ENCODE measurements at regions not wholly inside any gene's neighbourhood (a gene's known extent, or its start where the extent isn't known, plus 50 kb on each side); places are given as distances from the start of the nearest gene placed in this dataset.

DNA sequence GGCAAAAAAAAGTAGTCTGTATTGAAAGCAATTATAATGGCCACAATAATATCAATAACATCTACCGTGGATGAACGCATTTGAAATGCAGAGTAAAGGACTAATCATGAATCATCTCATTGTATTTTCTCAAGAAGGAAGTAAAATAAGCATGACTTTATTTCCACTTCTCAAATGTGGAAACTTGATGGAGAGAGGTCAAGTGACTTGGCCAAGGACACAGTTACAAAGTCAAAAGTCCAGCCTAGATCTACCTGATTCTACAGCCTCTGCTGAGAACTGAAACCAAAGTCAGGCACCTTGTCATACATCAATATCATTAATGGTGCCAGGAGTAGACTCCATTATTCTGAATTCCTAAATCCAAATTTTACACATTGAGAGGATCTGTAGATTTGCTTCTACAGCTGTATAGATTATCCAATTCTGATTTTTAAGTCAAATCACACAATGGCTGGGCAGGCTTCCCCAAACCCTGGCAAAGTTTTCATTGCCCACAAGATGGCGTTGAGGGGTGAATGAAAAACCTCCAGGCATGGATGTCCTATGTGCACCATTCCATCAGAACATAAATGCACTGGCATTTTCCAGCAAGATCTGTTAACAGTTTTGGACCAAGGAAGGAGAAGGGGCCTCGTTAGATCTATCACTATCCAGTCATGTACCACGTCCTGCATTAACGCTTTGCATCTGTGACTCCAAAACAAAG, 423.1 kb downstream of the MAFB start:
- DNase-seq = no peak

DNA sequence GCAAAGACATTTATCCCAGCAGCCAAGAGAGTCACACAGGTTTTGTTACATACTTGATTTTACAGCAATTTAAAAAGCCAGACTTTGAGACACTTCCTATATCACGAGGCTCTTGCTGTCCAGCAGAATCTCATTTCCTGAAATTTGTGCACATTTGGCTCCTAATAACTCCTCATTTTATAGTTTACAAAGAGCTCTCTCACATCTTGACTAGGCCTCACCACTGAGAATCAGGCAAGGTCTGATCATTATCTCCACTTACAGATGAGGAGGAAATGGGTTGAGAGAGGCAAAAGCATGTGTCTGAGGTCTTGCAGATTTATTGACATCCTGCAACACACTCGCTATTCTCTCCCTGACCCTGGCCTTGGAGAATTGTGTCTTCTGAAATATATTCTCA, 426.8 kb downstream of the MAFB start:
- no peak for DNase-seq

DNA sequence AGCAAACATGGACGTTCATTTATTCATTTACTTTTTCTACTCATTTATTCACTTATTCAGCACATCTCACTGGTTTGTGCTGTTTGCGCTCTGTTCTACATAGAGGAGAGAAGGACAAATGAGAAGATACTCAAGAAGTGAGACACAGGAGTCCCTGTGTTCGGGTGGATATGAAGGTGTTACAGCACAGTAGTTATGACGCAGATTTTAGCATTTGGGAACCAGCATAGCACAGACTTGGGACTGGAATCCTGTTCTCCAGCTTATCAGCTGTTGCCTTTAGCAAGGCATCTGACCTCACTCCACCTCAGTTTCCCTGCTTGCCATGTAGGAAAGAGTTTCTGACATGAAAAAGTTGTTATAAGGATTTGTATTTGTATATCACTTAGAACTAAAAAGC, 430.1 kb downstream of the MAFB start:
- DNase-seq = no peak

DNA sequence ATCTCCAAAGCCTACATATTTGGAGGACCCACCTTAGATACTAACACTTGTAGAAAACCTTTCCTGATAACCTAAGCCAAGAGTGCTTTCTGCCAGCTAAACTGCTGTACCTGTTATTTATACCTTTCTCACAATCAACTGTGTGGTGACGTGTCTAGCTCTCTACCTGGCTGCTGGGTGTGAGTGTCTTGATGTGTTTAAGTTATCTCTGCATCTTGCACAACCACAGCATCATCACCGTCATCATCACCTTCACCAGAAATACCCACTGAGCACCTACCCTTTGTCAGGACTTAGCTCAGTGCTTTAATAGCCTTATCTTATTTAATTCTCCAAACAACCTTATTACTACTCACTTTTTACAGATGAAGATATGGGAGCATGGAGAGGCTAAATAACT, 431.3 kb downstream of the MAFB start:
- DNase-seq = no peak

DNA sequence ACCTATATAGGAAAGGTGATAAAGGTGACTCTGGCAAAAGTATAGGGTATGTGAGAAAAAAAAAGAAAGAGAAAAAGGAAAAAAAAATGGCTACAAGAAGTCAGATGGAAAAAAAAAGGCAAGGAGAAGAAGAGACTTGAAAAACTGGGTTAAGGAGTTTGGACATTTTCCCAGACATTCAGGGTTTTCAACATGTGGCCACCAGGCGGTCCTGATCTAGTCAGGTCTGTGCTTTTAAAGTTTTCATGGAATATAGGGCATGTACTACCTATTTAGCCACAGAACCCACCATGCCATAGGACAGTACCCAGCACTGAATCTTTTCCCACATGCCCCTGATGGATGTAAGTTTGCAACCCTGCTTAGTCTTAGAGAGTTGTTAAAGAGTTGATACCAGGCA, 433.7 kb downstream of the MAFB start:
- no peak for DNase-seq

DNA sequence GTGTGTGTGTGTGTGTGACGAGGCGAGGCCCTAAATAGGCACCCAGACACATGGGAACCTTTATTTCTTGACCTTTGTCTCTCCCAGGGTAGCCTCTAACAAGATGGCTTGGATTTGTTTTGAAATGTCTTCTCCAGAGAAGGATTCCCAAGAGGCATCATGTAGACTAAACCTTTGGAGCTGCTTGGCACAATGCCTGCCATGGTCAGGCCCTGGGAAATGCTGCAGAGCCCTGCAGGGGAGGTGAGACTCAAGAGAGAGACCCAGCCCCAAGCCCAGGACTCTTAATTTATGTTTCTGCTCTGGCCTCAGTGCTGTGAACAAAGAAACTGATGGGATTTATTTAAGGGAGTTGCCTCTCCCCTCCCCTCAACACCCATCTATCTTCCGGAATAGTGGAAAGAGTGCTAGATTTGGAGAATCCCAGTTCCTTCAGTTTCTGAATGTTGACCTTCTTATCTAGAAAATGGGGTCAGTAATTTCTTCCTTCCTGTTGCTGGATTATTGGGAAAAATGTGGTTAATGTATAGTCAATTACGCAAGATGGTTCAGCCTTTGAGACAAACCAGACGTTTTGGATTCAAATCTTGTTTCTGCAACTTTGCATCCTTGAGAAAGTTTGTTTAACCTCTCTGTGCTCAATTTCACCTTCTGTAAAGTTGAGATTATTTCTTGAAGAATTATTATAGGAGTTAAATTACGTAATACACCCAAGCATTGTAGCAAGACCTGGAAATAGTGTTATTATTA, 434.8 kb downstream of the MAFB start:
- no peak for DNase-seq

DNA sequence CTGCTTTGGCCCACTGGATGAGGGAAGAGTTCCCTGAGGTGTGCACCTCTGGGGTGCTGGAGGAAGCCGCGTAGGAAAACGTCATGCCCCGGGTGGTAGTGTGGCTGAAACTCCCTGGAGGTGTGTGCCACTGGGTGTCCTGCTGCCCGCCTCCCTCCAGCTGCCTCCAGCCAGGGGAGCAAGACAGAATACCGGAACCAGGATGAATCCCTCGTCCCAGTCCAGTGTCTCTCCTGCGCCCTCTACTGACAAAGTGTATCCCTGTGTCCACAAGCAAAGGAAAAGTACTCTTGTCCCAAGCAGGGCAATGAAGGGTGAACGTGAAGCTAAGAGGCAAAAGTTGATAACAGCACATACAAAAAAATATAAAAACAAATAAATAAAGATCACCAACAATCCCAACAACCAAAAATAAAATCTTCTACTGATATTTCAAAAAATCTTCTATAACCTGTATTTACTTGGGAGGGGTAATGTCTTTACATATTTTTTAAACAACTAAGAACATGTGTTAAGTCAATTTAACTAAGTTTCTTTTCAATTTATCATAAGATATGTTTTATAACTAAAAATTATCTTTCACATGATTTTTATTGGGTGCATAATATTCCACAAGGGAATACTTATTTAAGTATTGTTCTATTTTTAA, 437.6 kb downstream of the MAFB start:
- no peak for DNase-seq

DNA sequence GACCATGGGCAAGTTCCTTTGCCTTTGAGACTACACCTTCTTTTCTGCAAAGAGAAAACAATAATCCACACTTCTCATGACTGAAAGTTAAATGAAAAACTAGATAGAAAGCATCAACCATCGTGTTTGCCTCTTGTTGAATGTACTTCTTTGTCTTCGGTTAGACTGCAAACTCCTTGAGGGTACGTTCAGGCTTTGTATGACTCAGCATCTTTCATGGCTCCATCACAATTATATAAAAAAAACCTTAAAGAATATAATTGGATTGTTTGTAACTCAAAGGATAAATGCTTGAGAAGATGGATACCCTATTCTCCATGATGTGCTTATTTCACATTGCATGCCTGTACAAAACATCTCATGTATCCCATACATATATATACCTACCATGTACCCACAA, 439.2 kb downstream of the MAFB start:
- no peak for DNase-seq

DNA sequence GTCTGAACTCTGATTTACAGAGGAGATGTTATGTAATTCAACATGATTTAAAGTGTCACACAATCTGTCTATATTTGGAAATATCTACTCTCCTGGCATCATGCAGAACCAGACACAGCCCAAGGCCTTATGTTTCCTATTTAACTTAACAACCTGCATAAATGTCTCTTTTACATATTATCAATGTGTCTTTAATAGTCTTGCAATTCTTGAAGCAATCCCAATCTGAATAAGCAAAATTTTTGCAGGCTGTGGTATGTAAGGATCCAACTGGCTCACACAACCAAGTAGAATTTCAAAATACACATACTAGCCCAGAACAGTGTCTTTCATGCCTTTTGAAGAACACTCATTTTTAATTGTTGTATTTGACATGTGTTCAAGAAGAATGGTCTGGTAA, 443.2 kb downstream of the MAFB start:
- DNase-seq = no peak

DNA sequence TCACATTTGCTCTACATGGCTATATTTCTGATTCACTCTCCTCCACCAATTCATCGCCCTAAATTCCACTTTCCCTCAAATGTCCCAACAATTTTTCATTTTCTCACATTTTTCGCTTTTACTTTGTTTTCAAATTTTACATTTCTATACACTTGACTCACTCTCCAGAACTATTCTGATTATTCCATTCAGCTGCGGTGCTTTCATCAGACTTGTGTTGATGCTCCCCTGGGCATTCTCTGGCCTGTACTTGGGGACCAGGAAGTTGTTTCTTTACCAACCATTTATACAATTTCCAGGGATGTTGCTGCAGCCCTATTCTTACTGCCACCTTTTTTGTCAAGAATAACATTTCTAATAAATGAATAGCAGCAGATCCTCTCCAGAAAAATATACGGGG, 444.8 kb downstream of the MAFB start:
- no peak for DNase-seq

DNA sequence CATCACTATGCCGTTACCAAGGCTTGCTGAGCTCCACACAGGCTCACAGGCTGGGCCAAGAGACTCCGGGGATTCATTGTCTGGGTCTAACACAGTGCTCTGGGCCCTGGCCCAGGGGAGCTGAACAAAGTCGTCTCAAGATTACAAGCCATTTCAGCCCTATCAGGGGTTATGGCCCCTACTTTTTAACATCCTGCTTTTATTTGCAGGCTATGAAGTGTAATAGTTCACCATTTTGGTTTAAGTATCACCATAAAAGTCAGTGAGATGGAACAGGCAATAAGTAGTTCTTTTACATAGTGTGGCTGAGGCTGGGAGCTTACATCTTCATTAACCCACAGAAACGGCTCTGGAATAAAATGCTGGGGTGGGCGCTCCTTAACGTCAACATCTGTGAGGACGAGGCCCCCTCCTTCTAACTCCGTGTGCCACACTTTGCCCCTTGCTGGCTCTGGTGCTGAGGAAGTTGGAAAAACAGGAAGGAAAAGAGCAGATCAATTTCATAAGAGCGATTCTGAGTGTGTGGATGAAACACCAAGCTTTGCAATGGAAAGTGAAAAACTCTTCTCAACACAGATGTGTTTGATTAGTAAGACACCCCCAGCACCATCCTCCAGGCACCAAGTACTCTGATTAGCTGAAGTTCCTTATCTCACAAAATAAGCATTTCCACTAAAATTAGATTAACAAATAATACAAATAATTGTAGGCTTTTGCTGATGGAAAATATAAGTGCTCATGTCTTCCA, 447.3 kb downstream of the MAFB start:
- no peak for DNase-seq

DNA sequence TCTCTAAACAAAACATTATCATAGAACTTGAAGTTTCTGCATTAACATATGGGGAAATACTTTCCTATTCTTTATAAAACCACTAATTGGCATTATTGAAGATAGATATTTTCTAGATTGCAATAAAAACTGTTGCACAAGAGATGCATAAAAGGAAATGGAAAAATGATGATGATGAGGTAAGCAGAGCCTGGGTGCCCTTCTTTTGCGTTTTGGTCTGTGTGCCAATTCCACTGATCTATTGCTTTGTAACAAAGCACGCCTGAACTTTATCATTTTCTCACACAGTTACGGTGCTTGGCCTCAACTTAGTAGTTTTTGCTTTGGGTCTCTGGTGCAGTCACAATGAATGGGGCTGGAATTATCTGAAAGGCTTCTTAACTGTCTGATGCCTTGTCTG, 450.5 kb downstream of the MAFB start:
- DNase-seq = no peak

DNA sequence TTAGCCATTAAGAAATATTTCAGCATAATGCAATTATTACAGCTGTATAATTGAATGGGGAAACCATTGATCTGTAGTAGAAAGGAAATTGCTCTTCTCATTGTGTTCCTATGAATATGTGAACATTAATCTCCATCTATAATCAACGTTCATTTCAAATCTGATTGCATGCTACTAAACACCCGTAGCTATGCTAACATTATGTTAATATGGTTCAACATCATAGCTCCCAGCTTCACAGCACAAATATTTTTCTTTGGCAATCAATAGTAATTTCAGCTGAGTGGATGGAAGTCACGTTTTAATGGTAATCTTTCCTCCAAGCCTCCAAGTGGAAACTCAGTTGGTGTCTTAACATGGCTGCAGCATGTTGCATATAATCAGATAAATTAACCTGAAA, 454.4 kb downstream of the MAFB start:
- no peak for DNase-seq

DNA sequence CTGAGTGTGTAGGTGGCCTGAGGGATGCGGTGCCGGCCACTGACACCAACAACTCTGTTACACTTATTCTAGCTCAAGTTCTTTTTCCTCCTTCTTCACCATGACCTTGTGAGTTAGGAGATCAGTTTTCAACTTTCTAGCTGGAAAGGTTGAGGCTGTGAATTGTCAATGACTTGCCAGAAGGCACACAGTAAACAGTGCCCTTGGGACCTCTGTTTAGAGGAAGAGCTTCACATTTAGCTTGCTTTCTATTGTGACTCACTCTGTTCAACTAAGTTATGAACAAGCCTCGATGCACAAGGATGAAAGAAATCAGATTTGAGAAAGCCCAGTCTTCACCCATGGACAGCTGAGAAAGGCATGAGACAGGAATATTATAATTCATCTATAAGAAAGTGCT, 455.6 kb downstream of the MAFB start:
- no peak for DNase-seq

DNA sequence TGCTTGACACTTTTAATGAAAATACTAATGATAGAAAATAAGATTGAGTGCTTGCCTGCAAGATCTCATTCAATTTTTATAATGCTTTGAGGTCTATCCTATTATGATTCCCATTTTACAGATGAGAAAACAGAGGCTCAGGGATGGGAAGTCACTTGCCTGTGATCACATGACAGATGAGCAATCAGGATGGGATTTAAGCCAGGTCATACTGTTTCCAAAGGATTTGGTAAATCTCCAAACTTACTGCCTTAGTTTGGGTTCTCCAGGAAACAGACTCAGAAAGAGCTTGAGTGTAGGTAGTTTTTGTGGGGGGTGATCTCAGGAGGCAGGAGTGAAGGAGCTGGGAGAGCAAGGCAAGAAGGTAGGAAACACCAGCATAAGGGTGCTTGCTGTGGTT, 456.3 kb downstream of the MAFB start:
- DNase-seq = no peak

DNA sequence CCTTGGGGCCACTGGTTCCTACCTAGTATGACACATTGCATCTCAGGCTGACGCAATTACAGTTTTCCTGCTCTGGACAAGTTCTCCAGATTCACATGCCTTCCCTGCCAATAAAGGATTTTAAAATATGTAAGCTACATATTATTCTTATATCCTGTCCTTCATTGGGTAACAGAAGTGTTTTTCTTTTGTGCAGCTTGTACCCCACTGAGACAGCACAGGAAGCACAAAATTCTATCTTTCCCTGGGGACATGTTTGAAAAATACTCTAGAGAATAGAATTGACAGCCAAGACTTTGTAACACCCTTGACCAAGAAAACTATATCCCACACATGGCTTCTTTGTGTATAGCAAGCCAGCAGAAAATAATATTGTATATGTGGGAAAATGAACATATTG, 456.8 kb downstream of the MAFB start:
- no peak for DNase-seq

DNA sequence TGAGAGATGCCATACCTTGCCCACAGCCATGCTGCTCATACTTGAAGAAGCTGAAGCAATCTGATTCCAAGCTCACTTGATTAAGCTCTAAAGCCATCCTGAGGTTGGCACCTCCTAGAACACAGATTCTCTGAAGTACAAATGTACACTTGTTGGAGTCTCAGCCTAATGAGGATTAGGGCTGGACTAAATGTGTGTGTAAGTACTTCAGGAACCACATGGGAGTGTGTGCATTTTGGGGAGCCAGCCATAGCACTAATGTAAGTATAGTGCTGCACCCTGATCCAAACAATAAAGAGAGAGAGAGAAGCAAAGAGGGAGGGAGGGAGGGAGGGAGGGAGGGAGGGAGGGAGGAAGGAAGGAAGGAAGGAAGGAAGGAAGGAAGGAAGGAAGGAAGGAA, 458.6 kb downstream of the MAFB start:
- DNase-seq = no peak

DNA sequence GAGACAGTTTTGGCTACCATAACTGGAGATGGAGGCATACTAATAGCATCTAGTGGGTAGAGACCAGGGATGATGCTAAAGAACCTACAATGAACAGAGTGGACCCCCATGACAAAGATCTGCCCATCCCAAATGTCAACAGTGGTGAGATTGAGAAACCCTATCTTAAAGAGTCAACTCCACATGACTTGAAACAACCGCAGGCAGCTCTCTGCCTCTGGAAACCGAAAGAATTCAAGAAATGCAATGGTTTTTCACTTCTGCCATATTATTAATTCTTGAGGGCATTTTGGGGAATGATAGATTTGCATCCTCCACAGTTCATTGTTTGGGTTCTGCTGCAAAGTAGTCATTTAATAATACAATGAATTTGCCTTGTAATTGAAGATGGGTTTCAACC, 463.4 kb downstream of the MAFB start:
- no peak for DNase-seq

DNA sequence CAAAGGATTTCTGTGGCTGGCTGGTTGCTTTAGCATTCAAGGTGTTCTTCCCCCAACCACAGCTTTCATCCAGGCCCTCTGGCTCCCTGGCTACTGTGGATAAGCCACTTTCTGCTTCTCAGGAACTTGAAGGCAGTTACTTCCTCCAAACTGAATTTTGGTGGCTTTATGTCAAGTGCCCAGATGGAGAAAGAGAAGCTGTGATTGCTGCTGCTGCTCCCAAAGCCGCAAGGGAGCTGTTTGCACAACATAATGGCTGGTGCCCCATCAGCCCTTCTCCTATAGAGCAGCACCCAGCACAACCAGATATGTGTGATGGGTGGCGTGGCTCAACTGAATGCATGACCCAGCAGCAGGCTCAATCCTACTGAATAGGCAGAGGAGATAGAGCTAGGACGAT, 465.2 kb downstream of the MAFB start:
- no peak for DNase-seq

DNA sequence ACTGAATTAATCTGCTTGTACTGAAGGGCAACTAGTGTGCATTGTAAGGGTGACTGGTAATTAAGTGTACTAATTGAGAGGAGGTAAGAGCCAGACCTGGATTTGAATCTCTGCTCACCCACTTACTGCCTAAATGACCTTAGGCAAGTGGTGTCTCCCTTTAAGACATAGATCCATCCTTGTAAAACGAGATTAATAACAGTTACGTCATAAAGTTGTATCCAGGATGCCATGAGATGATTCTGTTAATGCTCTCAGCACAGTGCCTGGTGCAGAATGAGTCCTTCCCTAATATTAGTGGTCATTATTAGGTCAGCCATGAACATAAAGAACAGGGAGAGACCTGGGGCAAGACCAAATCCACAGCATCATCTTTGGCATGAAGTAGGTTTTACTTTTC, 470.1 kb downstream of the MAFB start:
- DNase-seq = no peak

DNA sequence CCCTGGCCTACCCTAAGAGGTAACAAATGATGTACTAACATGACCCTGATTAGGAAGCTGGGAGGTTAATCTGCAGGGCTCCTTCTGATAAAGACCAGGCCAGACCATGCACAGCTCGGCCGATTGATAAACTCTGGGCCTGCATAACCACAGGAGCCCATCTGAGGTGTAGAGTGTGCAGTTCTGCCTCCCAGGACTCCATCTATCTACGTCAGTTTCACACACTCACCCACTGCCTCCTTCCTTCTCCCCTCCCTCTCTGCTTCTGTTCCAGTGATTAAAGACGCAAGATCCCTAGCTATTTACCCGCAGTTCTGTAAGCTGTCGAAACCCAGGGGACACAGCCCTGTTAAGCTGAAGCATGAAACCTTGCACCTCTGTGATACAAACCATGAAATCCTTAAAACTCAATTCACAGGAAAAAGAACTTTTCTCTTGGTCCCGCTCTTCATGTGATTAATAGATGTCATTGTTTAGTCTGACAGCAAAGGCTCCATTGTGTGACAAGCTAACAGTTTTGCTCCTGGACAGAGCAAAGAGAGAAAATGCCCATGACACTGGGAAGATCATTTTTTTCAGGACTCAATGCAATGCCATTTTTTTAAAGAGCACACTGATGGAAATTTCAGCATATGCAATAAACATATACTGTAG, 470.6 kb downstream of the MAFB start:
- no peak for DNase-seq

DNA sequence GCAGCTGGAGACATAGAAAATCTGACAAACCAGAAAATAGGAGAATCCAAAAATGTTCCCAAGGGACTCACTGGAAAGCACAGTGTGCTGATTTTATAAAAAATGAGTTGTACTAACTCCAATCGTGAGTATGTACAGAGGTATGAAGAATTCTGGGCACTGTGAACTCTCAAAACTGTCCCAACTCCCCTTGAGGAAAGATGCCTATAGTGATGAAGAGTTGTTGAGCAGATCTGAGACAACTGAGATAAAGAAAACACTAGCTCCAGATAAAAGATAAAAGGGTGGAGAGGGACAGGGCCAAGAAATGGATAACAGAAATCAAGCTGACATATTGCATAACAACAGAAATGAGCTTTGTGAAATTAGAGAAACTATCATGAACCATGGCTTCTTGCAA, 481.4 kb downstream of the MAFB start:
- DNase-seq = no peak

DNA sequence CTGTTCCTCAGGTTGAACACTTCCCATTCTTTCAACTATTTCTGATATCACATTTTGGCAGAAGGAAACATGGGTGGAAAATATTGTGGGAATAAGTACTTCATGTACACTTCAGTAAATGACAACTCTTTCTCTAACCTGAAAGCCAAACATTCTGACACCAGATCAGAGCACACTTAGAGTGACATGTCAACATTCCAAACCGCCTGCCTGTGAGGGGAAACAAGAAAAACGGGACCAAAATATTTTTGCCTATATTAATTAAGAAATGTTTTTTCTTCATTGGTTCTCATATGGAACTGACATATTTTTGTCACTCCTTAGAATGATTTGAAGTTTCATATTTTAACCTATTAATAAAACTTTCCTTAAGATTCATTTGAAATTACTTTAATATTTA, 483.1 kb downstream of the MAFB start:
- DNase-seq = no peak

Measured in GOT3 (cell line).